Right kidney (tissue), 1 donor: ENCODE measurements at regions not wholly inside any gene's neighbourhood (a gene's known extent, or its start where the extent isn't known, plus 50 kb on each side); places are given as distances from the start of the nearest gene placed in this dataset.

Source experiments
- DNase-seq: peaks from one replicate; pipeline ENCODE4 v3.0.0-alpha.2; 2016

- DNase-seq, result no peak
Observed at GRCh38 chrX:34999702-35000101, 57.1 kb downstream of the FAM47B start.

GRCh38 chrX:35006361-35006760, 63.8 kb downstream of the FAM47B start:
- DNase-seq, result no peak

- DNase-seq, result no peak
Observed at GRCh38 chrX:35015621-35016020, 73.0 kb downstream of the FAM47B start.

- no peak for DNase-seq
Observed at GRCh38 chrX:35016051-35016450, 73.5 kb downstream of the FAM47B start.

- DNase-seq, result no peak
Observed at GRCh38 chrX:35017284-35017683, 74.7 kb downstream of the FAM47B start.

GRCh38 chrX:35023683-35024082, 81.1 kb downstream of the FAM47B start:
- no peak for DNase-seq

- DNase-seq, result no peak
Observed at GRCh38 chrX:35025820-35026219, 83.2 kb downstream of the FAM47B start.

- DNase-seq, result no peak
Observed at GRCh38 chrX:35040871-35041270, 98.3 kb downstream of the FAM47B start.

- peak; percentile 3 for DNase-seq
Observed at GRCh38 chrX:35046660-35047296, 104.2 kb downstream of the FAM47B start.

GRCh38 chrX:35076061-35076460, 133.5 kb downstream of the FAM47B start:
- no peak for DNase-seq

GRCh38 chrX:35090801-35091200, 148.2 kb downstream of the FAM47B start:
- no peak for DNase-seq

GRCh38 chrX:35098419-35098818, 155.8 kb downstream of the FAM47B start:
- DNase-seq, result no peak

GRCh38 chrX:35101901-35102300, 159.3 kb downstream of the FAM47B start:
- DNase-seq, result no peak

- no peak for DNase-seq
Observed at GRCh38 chrX:35104626-35105025, 162.0 kb downstream of the FAM47B start.

- DNase-seq, result no peak
Observed at GRCh38 chrX:35115205-35115604, 172.6 kb downstream of the FAM47B start.

GRCh38 chrX:35122756-35123155, 180.2 kb downstream of the FAM47B start:
- no peak for DNase-seq

GRCh38 chrX:35149517-35149916, 206.9 kb downstream of the FAM47B start:
- no peak for DNase-seq

GRCh38 chrX:35150052-35150451, 207.5 kb downstream of the FAM47B start:
- no peak for DNase-seq

GRCh38 chrX:35150642-35151239, 208.1 kb downstream of the FAM47B start:
- DNase-seq, result no peak

GRCh38 chrX:35166023-35166422, 223.4 kb downstream of the FAM47B start:
- DNase-seq, result no peak
